Mesothelial cell of epicardium (in vitro differentiated cells): ENCODE measurements at regions not wholly inside any gene's neighbourhood (a gene's known extent, or its start where the extent isn't known, plus 50 kb on each side); places are given as distances from the start of the nearest gene placed in this dataset.

Experiments
- DNase-seq, 2 experiments: peaks; one replicate each; pipeline ENCODE4 v3.0.0; 2021; ENCODE audit warnings: low spot score in 2 of 2; ENCODE audit not compliant: unreplicated experiment in 2 of 2
- H3K27ac Mint-ChIP-seq: 2 replicates; pipeline ENCODE4 v1.8.0; 2021; ENCODE audit warnings: mixed read lengths
- H3K27me3 Mint-ChIP-seq: 2 replicates; pipeline ENCODE4 v1.8.0; 2021; ENCODE audit warnings: low read depth, mixed read lengths
- H3K36me3 Mint-ChIP-seq: 2 replicates; pipeline ENCODE4 v1.8.0; 2021; ENCODE audit warnings: mixed read lengths
- H3K4me1 Mint-ChIP-seq: 2 replicates; pipeline ENCODE4 v1.8.0; 2021; ENCODE audit warnings: mixed read lengths
- H3K4me3 Mint-ChIP-seq: 2 replicates; pipeline ENCODE4 v1.8.0; 2021; ENCODE audit warnings: mild to moderate bottlenecking, moderate library complexity, mixed read lengths
- H3K9me3 Mint-ChIP-seq: 2 replicates; pipeline ENCODE4 v1.8.0; 2021; ENCODE audit warnings: mixed read lengths
- TF ChIP-seq, protein P1 (sequence below): fragments of 200-600 bp; sonication (generic); IDR thresholded peaks from one replicate; pipeline ENCODE4 v1.5.0; 2021; ENCODE audit warnings: antibody characterized with exemption; ENCODE audit not compliant: unreplicated experiment

DNA sequence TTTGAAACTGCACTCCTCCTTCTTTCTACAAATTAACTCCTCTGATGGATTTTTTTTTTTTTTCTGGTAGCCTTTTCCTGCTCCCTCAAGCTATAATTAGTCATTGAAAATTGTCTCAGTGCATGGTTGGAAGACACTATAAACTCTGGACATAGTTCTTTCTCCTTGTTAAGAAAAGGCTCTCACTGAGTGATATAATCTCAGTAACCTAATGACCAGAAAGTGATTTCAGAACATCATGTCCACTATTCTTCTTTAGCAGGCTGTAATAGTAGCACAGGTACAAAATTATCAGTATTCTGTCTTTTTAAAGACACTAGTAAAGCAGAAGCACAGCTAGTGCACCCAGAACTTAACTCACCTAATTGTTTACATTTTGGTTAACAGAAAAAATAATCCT lies 752.6 kb upstream of the PHF14 start:
- H3K36me3 Mint-ChIP-seq, result no peaks in the 10 kb centered on the region
- DNase-seq, result no peak
- H3K27me3 Mint-ChIP-seq, result no peaks in the 10 kb centered on the region
- H3K27ac Mint-ChIP-seq, result peak overlapping the region; percentile 1
- TF ChIP-seq, protein P1, sequence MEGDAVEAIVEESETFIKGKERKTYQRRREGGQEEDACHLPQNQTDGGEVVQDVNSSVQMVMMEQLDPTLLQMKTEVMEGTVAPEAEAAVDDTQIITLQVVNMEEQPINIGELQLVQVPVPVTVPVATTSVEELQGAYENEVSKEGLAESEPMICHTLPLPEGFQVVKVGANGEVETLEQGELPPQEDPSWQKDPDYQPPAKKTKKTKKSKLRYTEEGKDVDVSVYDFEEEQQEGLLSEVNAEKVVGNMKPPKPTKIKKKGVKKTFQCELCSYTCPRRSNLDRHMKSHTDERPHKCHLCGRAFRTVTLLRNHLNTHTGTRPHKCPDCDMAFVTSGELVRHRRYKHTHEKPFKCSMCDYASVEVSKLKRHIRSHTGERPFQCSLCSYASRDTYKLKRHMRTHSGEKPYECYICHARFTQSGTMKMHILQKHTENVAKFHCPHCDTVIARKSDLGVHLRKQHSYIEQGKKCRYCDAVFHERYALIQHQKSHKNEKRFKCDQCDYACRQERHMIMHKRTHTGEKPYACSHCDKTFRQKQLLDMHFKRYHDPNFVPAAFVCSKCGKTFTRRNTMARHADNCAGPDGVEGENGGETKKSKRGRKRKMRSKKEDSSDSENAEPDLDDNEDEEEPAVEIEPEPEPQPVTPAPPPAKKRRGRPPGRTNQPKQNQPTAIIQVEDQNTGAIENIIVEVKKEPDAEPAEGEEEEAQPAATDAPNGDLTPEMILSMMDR, result no peak
- peaks cover 9% of the 10 kb centered on the region for H3K9me3 Mint-ChIP-seq
- peaks cover 22% of the 10 kb centered on the region for H3K4me1 Mint-ChIP-seq
- no peak overlapping the region for H3K4me3 Mint-ChIP-seq

DNA sequence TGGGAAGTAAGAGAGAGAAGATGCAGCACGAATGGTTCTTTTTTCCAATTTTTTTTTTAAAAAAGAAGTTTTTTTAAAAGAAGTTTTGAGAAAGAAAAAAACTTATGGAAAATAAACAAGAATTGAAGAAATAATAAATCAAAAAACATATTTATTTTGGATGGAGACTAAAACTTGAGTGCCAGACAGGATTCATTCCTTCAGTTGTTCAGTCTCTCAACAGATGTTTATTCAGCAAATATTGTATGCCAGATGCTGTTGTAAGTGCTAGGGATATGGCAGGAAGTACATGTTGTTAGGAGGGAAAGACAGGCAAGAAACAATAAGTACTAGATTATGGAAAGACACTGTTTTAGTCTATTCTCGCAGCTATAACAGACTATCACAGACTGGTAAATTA lies 750.7 kb upstream of the PHF14 start:
- Mint-ChIP-seq H3K4me3 (no peak overlapping the region), H3K27me3 (no peaks in the 10 kb centered on the region), H3K4me1 (peaks cover 22% of the 10 kb centered on the region), H3K36me3 (no peaks in the 10 kb centered on the region), H3K9me3 (no peaks in the 10 kb centered on the region), H3K27ac (no peak overlapping the region)
- no peak for DNase-seq
- TF ChIP-seq, protein P1, result no peak

- Mint-ChIP-seq H3K9me3 (peaks cover 8% of the 10 kb centered on the region), H3K4me3 (no peak overlapping the region), H3K27me3 (no peaks in the 10 kb centered on the region), H3K4me1 (peaks cover 17% of the 10 kb centered on the region), H3K36me3 (peaks cover 2% of the 10 kb centered on the region), H3K27ac (no peak overlapping the region)
- TF ChIP-seq, protein P1, result no peak
- DNase-seq, result no peak
These were observed 748.4 kb upstream of the PHF14 start for GRCh38 chr7:10225275-10225674.

- Mint-ChIP-seq H3K36me3 (no peaks in the 10 kb centered on the region), H3K27me3 (no peaks in the 10 kb centered on the region), H3K27ac (no peak overlapping the region), H3K4me1 (peaks cover 3% of the 10 kb centered on the region), H3K4me3 (no peak overlapping the region), H3K9me3 (peaks cover 4% of the 10 kb centered on the region)
- TF ChIP-seq, protein P1, result no peak
- no peak for DNase-seq
These were observed 736.4 kb upstream of the PHF14 start for GRCh38 chr7:10237306-10237705.

- H3K4me3 Mint-ChIP-seq, result no peak overlapping the region
- peaks cover 3% of the 10 kb centered on the region for H3K4me1 Mint-ChIP-seq
- H3K27me3 Mint-ChIP-seq, result no peaks in the 10 kb centered on the region
- no peaks in the 10 kb centered on the region for H3K36me3 Mint-ChIP-seq
- DNase-seq, result no peak
- peaks cover 4% of the 10 kb centered on the region for H3K9me3 Mint-ChIP-seq
- TF ChIP-seq, protein P1, result no peak
- H3K27ac Mint-ChIP-seq, result no peak overlapping the region
These were observed 735.0 kb upstream of the PHF14 start for GRCh38 chr7:10238641-10239040.

- Mint-ChIP-seq H3K36me3 (no peaks in the 10 kb centered on the region), H3K27ac (no peak overlapping the region), H3K4me3 (no peak overlapping the region), H3K27me3 (no peaks in the 10 kb centered on the region), H3K9me3 (peaks cover 4% of the 10 kb centered on the region), H3K4me1 (peaks cover 3% of the 10 kb centered on the region)
- no peak for DNase-seq
- TF ChIP-seq, protein P1, result no peak
These were observed 733.9 kb upstream of the PHF14 start for GRCh38 chr7:10239695-10240345.
